ENCODE measurements at regions not wholly inside any gene's neighbourhood (a gene's known extent, or its start where the extent isn't known, plus 50 kb on each side); places are given as distances from the start of the nearest gene placed in this dataset.

- H3K9me3 Mint-ChIP-seq: peaks cover 10% of the 10 kb centered on the region
- no peak overlapping the region for H3K27ac Mint-ChIP-seq
- H3K4me1 Mint-ChIP-seq: no peaks in the 10 kb centered on the region
- Histone ChIP-seq H3F3A (replicated peaks; ENCODE audit: low read depth) (no peaks in the 10 kb centered on the region), H3K79me2 (replicated peaks; ENCODE audit: insufficient read depth) (no peaks in the 10 kb centered on the region), H3K4me2 (no peak overlapping the region), H3K9me2 (ENCODE audit: insufficient read depth) (peaks cover 10% of the 10 kb centered on the region), H4K20me1 (replicated peaks; ENCODE audit: insufficient read depth) (no peaks in the 10 kb centered on the region), H3K36me3 (ENCODE audit: insufficient read depth) (no peaks in the 10 kb centered on the region), H2AFZ (no peak overlapping the region), H3K27me3 (ENCODE audit: insufficient read depth) (no peaks in the 10 kb centered on the region), H3K27ac (ENCODE audit: low read depth) (no peak overlapping the region), H3K4me1 (ENCODE audit: insufficient read depth) (no peaks in the 10 kb centered on the region), H3K4me3 (no peak overlapping the region)
- H3K4me3 Mint-ChIP-seq: no peak overlapping the region
- no peaks in the 10 kb centered on the region for H3K27me3 Mint-ChIP-seq (ENCODE audit: insufficient read depth, low read depth, poor library complexity)
- DNase-seq (ENCODE audit: low spot score): no peak
- no peak for TF ChIP-seq STAT1 (IDR thresholded peaks at IDR 0.05; ENCODE audit: unreplicated experiment)
- no peak for TF ChIP-seq CTCF (conservative IDR thresholded peaks at IDR 0.05; ENCODE audit: low read depth in 2 of 2)
- TF ChIP-seq EZH2phosphoT487 (IDR thresholded peaks at IDR 0.05; ENCODE audit: unreplicated experiment): no peak
- no peak for TF ChIP-seq REST (IDR thresholded peaks at IDR 0.05; ENCODE audit: unreplicated experiment)
- no peak for TF ChIP-seq POLR2AphosphoS5 (IDR thresholded peaks at IDR 0.05; ENCODE audit: low read depth)
- TF ChIP-seq ETS1 (IDR thresholded peaks at IDR 0.05): no peak
- no peak for TF ChIP-seq ZNF331 (CRISPR knock-in tag; IDR thresholded peaks at IDR 0.05; ENCODE audit: low read depth)
- no peak for TF ChIP-seq EZH2 (IDR thresholded peaks at IDR 0.05; ENCODE audit: low read depth, unreplicated experiment)
- no peak for TF ChIP-seq ZNF114 (CRISPR knock-in tag; IDR thresholded peaks at IDR 0.05)
- TF ChIP-seq ZNF462 (CRISPR knock-in tag; IDR thresholded peaks at IDR 0.05): no peak
- no peak for TF ChIP-seq JUNB (IDR thresholded peaks at IDR 0.05; ENCODE audit: unreplicated experiment)
- no peak for TF ChIP-seq NANOG (IDR thresholded peaks at IDR 0.05; ENCODE audit: borderline replicate concordance)
- TF ChIP-seq CREB1 (CRISPR knock-in tag; IDR thresholded peaks at IDR 0.05; ENCODE audit: low read depth): no peak
- no peak for ATAC-seq
- H3K36me3 Mint-ChIP-seq (ENCODE audit: low read depth): peaks cover 10% of the 10 kb centered on the region; the same call in 2 of the 3 replicates
These were observed 947.8 kb downstream of the XPNPEP1 start for GRCh38 chr10:108975459-108976058.

Measured in GM23338 (cell line).